NOMO-1 treated with DMSO at 0.1 percent for 48 hours (cell line): ENCODE measurements at regions not wholly inside any gene's neighbourhood (a gene's known extent, or its start where the extent isn't known, plus 50 kb on each side); places are given as distances from the start of the nearest gene placed in this dataset.

Experiments used
- DNase-seq: peaks from one replicate; lab custom pipeline; 2025; ENCODE audit not compliant: unreplicated experiment; lab: John Stamatoyannopoulos, UW

GRCh38 chr16:55949518-55949917, 74.3 kb upstream of the CES5A start:
- no peak for DNase-seq

GRCh38 chr16:55948230-55948629, 73.1 kb upstream of the CES5A start:
- DNase-seq: no peak

GRCh38 chr16:55947366-55947765, 72.2 kb upstream of the CES5A start:
- no peak for DNase-seq

GRCh38 chr16:55944377-55944802, 69.2 kb upstream of the CES5A start:
- DNase-seq: peak; percentile 8

- DNase-seq: no peak
Observed at GRCh38 chr16:55943267-55943666, 68.1 kb upstream of the CES5A start.

- no peak for DNase-seq
Observed at GRCh38 chr16:55942821-55943220, 67.6 kb upstream of the CES5A start.

- DNase-seq: no peak
Observed at GRCh38 chr16:55941552-55941951, 66.4 kb upstream of the CES5A start.

GRCh38 chr16:55938126-55938525, 63.0 kb upstream of the CES5A start:
- DNase-seq: no peak

- DNase-seq: no peak
Observed at GRCh38 chr16:55933038-55933437, 57.9 kb upstream of the CES5A start.

- DNase-seq: no peak
Observed at GRCh38 chr16:55930036-55930435, 54.9 kb upstream of the CES5A start.

- DNase-seq: no peak
Observed at GRCh38 chr16:55929181-55929580, 54.0 kb upstream of the CES5A start.

GRCh38 chr16:55925242-55925641, 50.1 kb upstream of the CES5A start:
- DNase-seq: no peak
